ENCODE measurements at regions not wholly inside any gene's neighbourhood (a gene's known extent, or its start where the extent isn't known, plus 50 kb on each side); places are given as distances from the start of the nearest gene placed in this dataset.

GRCh38 chr2:204171432-204172144, 235.0 kb downstream of the ICOS start:
- TF ChIP-seq CTCF (IDR thresholded peaks at IDR 0.05; ENCODE audit: insufficient read depth, low read depth, low read length), result no peak
- TF ChIP-seq EZH2 (IDR thresholded peaks at IDR 0.05; ENCODE audit: insufficient read depth, low read length), result no peak
